Left renal cortex interstitium (tissue), 4 donors: ENCODE measurements at regions not wholly inside any gene's neighbourhood (a gene's known extent, or its start where the extent isn't known, plus 50 kb on each side); places are given as distances from the start of the nearest gene placed in this dataset.
A peak's percentile ranks its signal among the peaks of the same experiment; 100 is the strongest.
"Not testable (repeated sequence)": the region's sequence is repeated elsewhere in the genome, so short reads cannot be mapped to it uniquely, and the experiment has no call there.

Experiments
- DNase-seq, 4 donors: peaks; one replicate each; pipeline ENCODE4 v3.0.0-alpha.2; 2013; ENCODE audit warnings: low read depth in 4 of 4, low spot score in 2 of 4, missing footprints in 1 of 4

GRCh38 chr11:88061111-88061510, 114.1 kb downstream of the RAB38 start:
- DNase-seq, result no peak

GRCh38 chr11:88059326-88059725, 115.9 kb downstream of the RAB38 start:
- DNase-seq, result no peak

GRCh38 chr11:88051396-88051795, 123.8 kb downstream of the RAB38 start:
- no peak for DNase-seq

GRCh38 chr11:88050247-88050646, 125.0 kb downstream of the RAB38 start:
- no peak for DNase-seq

GRCh38 chr11:88045288-88045687, 130.0 kb downstream of the RAB38 start:
- not testable (repeated sequence) for DNase-seq

DNA sequence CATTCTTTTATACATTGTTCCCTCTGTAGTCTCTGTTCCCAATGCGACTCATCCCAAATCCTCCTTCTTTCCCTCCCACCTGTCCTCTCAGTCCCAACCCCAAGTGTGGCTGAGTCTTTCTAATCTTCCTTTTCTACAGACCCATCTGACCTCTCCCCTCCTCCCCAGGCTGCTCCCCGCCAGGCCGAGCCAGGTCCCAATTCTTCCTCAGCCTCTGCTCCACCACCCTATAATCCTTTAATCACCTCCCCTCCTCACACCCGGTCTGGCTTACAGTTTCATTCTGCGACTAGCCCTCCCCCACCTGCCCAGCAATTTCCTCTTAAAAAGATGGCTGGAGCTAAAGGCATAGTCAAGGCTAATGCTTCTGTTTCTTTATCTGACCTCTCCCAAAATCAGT, 130.6 kb downstream of the RAB38 start:
- DNase-seq, result not testable (repeated sequence)

GRCh38 chr11:88043149-88043548, 132.1 kb downstream of the RAB38 start:
- no peak for DNase-seq

DNA sequence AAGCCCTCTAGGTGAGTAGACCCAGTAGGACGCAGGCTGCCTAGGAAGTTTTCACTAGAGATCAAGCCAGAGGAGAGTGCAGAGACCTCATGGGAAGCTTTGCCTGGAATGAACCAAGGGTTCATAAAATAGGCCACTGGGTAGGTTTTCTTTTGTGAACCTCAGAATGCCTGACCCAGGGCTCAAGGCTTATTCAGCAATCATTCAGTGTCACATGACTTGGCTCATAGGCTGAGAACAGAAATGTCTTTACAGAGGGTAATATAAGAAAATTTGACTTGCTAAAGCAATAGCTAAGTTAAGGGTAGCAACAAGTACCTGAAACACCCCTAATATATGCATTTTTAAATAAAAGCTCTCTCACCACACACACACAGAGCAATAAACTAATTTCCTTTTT, 132.6 kb downstream of the RAB38 start:
- DNase-seq, result no peak

- no peak for DNase-seq
Observed at GRCh38 chr11:88042238-88042637, 133.0 kb downstream of the RAB38 start.

GRCh38 chr11:88041679-88042078, 133.6 kb downstream of the RAB38 start:
- DNase-seq, result no peak

DNA sequence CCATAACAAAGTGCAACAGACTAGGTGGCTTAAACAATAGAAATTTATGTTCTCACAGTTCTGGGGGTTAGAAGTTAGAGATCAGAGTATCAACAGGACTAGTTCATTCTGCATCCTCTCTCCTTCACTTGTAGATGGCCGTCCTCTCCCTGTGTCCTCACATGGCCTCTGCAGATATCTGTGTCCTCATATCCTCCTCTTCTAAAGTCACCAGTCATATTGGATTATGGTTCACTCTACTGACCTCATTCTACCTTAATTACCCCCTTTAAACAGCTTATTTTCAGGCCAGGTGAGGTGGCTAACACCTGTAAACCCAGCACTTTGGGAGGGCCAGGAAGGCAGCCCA, 135.1 kb downstream of the RAB38 start:
- DNase-seq, result no peak

DNA sequence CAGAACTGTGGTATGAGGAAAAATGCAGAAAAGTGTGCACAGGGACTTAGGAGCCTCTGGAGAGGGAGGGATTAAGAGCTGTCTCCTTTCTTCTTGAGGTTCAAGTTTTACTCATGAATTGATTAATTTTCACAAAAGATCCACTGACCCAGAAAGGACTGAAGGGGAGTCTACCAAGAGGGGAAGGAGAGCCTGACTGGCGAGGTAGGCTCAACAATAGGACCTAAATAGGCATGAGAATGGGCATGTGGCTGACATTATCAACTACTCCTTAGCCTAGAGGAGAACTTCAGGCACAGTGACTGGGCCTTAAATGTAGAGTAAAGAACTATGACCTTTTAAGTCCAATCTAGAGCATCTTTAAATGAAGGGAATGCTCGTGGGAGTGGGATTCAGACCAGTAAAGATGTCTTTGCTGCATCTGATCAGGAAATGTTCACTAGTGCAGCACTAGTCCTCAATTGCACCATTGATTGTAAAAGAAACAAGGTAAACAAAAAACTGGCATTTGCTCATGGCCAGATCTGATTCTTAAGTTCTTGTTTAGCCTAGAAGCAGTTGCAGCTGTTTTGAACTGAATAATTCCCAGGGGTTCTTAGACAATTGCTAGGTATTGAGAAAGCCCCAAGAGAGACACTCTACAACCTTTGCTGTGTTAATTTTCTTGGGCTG, 135.6 kb downstream of the RAB38 start:
- DNase-seq, result no peak

DNA sequence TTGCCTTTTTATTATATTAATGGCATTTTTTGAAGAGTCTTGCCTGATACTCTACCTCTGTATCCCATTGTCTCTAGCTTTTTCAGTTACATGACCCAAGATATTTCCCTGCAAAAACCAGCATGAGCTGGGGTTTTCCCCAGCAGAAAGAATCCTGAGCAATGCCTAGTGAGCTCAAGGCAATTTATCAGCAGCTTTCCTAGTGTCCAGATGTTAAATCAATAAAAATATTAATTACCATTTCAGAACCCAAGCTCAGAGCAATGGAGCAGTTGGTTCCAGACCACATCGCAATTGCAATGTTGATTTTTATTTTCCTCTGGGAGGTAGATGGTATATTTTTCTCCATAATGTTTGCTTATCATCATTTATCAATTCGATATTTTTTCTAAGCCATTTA, 137.2 kb downstream of the RAB38 start:
- DNase-seq, result no peak

- no peak for DNase-seq
Observed at GRCh38 chr11:88036701-88037100, 138.5 kb downstream of the RAB38 start.

DNA sequence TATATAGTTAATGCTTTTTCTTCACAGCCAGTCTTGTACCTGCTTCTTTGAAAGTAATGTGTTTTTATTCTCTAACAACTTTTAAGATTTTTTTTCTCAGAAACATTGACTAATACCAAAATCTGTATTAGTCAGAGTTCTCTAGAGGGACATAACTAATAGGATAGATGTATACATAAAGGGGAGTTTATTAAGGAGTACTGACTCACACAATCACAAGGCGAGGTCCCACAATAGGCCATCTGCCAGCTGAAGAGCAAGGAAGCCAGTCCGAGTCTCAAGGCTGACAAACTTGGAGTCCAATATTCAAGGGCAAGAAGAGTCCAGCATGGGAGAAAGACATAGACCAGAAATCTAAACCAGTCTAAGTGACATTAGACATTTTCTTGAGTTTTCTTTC, 140.0 kb downstream of the RAB38 start:
- no peak for DNase-seq

- DNase-seq, result no peak
Observed at GRCh38 chr11:88017666-88018065, 157.6 kb downstream of the RAB38 start.

- peak; percentile 36 to 67 (median 49) for DNase-seq
Observed at GRCh38 chr11:88016392-88017170, 158.7 kb downstream of the RAB38 start.

DNA sequence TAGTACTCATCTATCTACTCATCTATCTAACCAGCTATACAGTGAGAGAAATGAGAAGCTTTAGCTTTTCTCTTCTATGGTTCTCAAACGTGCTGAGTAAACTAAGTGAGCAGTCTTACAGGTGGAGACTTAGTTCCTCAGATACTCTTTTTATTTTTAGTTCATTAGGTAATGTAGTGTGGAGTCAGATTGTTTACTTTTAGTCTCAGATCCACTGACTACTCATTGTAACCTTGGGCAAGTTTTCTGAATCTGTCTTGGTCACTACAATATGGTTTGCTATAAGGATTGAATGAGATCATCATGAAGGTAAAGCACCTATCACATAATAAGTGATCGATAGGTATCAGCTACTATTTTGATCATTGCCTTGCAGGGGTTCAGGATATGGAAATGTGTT, 160.1 kb downstream of the RAB38 start:
- DNase-seq, result no peak

DNA sequence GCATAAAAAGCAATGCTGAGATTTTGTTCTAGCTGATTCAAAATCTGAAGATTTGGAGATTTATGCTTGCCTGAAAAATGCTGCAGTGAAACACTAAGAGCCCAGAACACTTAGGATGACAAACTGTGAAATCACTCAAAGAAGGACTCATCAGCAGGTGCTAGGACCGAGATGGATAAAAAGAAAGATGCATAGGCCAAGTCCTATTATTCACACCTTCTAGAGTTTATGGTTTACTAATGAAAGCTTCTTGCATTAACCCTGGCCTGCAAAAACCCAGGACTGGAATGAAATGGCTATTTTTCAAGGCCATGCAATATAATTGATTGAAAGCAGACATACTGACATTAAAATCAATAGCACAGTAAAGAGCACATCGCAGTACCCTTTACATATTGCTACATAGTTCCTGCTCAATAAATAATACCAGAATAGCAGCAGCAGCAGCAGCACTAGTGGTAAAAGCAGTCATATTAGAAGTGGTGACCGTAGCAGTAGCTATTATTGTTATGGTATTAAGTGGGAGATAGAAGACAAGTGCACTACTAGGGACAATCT, 161.7 kb downstream of the RAB38 start:
- no peak for DNase-seq

GRCh38 chr11:88012456-88012855, 162.8 kb downstream of the RAB38 start:
- no peak for DNase-seq

DNA sequence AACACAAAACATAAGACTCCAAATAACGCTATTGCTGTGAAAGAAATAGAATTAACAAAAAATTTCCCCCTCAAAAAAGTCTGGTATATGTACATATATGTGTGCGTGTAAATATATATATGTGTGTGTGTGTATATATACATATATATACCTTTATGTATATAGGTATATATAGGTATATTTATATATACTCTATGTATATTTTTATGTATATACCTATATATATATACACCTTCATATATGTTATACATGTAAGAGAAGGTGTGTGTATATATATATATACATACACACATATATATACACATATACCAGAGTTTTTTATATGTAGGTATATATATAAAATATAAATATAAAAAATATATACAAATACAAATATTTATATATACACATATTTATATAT, 199.2 kb downstream of the RAB38 start:
- DNase-seq, result no peak

GRCh38 chr11:87974797-87975196, 200.4 kb downstream of the RAB38 start:
- no peak for DNase-seq
